ENCODE measurements at regions not wholly inside any gene's neighbourhood (a gene's known extent, or its start where the extent isn't known, plus 50 kb on each side); places are given as distances from the start of the nearest gene placed in this dataset.

DNA sequence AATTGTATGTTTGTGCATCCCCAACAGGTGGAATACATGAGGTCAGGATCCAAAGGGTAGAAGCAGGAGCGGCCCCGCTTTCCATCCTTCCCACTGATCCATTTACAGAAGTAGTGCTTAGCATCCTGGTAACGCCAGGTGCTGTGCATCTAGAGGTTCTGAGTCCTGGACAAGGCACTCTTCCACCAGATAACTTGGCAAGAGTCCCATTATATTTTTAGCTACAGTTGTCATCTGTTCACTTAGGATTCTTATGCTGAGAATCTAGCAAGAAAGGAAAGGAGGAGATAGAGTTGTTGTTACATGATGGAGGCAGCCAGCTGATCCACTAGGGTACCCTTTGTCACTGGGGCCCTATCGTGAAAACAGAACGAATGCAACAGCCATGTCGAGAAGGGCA, 389.5 kb upstream of the ZNF507 start:
- Histone ChIP-seq H3K4me3 (no peak overlapping the region), H3K4me1 (peaks cover 0 to under 1% (median 0%) of the 10 kb centered on the region in 4 donors), H3K36me3 (no peaks in the 10 kb centered on the region), H3K27me3 (no peaks in the 10 kb centered on the region), H3K27ac (no peak overlapping the region), H3K9me3 (no peaks in the 10 kb centered on the region)
- TF ChIP-seq POLR2A (IDR thresholded peaks at IDR 0.05) (no peak), POLR2AphosphoS5 (IDR thresholded peaks at IDR 0.05) (no peak), EP300 (IDR thresholded peaks at IDR 0.05) (no peak)
- TF ChIP-seq, protein P1, sequence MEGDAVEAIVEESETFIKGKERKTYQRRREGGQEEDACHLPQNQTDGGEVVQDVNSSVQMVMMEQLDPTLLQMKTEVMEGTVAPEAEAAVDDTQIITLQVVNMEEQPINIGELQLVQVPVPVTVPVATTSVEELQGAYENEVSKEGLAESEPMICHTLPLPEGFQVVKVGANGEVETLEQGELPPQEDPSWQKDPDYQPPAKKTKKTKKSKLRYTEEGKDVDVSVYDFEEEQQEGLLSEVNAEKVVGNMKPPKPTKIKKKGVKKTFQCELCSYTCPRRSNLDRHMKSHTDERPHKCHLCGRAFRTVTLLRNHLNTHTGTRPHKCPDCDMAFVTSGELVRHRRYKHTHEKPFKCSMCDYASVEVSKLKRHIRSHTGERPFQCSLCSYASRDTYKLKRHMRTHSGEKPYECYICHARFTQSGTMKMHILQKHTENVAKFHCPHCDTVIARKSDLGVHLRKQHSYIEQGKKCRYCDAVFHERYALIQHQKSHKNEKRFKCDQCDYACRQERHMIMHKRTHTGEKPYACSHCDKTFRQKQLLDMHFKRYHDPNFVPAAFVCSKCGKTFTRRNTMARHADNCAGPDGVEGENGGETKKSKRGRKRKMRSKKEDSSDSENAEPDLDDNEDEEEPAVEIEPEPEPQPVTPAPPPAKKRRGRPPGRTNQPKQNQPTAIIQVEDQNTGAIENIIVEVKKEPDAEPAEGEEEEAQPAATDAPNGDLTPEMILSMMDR (IDR thresholded peaks at IDR 0.05) = no peak
- DNase-seq (no peak), ATAC-seq (ENCODE audit: low FRiP score in 2 of 2) (no peak)
- 90 to 92% methylated on average over 6 of the region's 6 CpGs for WGBS, 2 donors

DNA sequence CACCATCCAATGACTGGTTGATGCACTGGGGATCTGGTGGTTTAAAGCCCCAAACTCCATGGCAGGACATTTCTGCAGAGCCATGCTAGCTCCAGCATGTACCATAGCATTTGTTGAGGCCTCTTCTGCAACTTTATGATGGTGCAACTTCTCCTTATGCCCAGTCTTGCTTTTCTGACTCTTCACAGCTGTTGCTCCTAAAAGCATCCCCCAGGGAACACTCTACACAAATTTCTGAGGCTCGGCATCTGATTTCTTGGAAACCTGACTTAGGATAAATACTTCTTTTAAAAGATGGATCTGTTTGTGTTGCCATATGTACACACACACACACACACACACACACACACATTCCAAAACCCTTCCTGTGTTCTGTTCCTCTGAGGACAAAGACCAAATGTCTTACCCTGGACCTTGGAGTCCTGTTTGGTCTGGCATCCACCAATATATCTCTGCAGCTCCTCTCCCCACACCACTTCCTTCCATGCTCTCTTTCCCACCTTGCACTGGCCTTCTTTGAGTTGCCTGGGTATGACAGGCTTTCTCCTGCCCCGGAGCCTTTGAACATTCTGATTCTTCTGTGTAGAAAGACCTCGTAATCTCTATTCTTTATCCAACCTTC, 388.5 kb upstream of the ZNF507 start:
- H3K4me3 ChIP-seq = no peak overlapping the region
- no peak for TF ChIP-seq POLR2A (IDR thresholded peaks at IDR 0.05)
- TF ChIP-seq EP300 (IDR thresholded peaks at IDR 0.05) = no peak
- TF ChIP-seq, protein P1 (IDR thresholded peaks at IDR 0.05) = no peak
- TF ChIP-seq POLR2AphosphoS5 (IDR thresholded peaks at IDR 0.05) = no peak
- WGBS, 2 donors = 80 to 84% methylated on average over 3 of the region's 3 CpGs
- no peaks in the 10 kb centered on the region for H3K36me3 ChIP-seq
- DNase-seq (no peak), ATAC-seq (ENCODE audit: low FRiP score in 2 of 2) (no peak)
- no peak overlapping the region for H3K27ac ChIP-seq
- H3K4me1 ChIP-seq = peaks cover 0 to 5% (median 0%) of the 10 kb centered on the region in 4 donors
- no peaks in the 10 kb centered on the region for H3K27me3 ChIP-seq
- H3K9me3 ChIP-seq = no peaks in the 10 kb centered on the region

DNA sequence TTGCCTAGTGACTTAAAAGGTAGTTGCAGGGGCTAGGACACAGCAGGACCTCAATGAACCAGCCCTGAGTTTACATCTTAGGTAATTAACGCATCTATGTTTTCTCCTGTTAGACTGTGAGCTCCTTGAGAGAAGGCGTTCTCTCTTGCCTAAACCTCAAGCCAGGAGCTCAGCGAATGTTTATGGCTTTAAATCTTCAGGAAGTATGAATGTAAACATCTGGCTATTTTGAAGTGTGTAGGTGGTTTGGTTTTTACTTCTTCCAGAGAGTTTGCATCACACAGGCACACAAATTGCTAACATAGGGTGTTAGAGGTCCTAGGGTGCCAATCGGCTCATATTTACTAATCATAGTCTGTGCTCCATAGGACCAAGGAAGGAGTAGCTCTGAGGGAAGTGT, 387.7 kb upstream of the ZNF507 start:
- H3K36me3 ChIP-seq = no peaks in the 10 kb centered on the region
- ATAC-seq (ENCODE audit: low FRiP score in 2 of 2) (no peak), DNase-seq (no peak)
- H3K4me3 ChIP-seq = no peak overlapping the region
- peaks cover 1 to 10% (median 4%) of the 10 kb centered on the region in 4 donors for H3K4me1 ChIP-seq
- TF ChIP-seq EP300 (IDR thresholded peaks at IDR 0.05) (no peak), POLR2AphosphoS5 (IDR thresholded peaks at IDR 0.05) (no peak), POLR2A (IDR thresholded peaks at IDR 0.05) (no peak)
- TF ChIP-seq, protein P1 (IDR thresholded peaks at IDR 0.05) = no peak
- no peaks in the 10 kb centered on the region for H3K27me3 ChIP-seq
- no peaks in the 10 kb centered on the region for H3K9me3 ChIP-seq
- no peak overlapping the region for H3K27ac ChIP-seq
- WGBS, 2 donors = 55 to 62% methylated on average over 4 of the region's 4 CpGs

DNA sequence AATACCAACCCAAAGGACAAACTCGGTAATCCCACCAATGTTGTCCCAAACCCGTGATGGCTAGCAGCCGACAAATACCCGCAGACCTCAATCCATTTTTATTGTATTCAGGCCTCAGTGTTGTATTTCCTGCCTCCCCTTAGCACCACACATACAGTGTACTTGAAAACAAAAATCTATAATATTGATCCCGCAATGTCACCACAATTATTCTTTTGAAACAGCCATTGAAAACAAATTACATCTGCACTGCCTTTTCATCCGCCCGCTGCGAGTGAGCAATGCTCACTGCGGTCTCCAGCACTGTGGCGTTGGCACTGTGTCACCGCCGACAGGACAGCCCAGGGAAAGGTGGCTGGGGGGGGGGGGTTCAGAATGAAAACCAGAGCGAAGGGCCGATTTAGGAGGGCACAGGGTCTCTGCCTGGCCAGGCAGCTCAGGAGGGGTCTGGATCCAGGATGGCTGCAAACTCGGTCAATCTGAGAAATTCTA, 385.8 kb upstream of the ZNF507 start:
- no peak for ATAC-seq (ENCODE audit: low FRiP score in 2 of 2)
- H3K27ac ChIP-seq = no peak overlapping the region
- H3K4me3 ChIP-seq = no peak overlapping the region
- no peaks in the 10 kb centered on the region for H3K36me3 ChIP-seq
- peak in 1 of 2 donors; percentile 25 for DNase-seq
- H3K4me1 ChIP-seq = peaks cover 6 to 12% (median 7%) of the 10 kb centered on the region in 4 donors
- 95 to 98% methylated on average over 15 of the region's 15 CpGs for WGBS, 2 donors
- H3K27me3 ChIP-seq = no peaks in the 10 kb centered on the region
- TF ChIP-seq, protein P1 (IDR thresholded peaks at IDR 0.05) = no peak
- TF ChIP-seq EP300 (IDR thresholded peaks at IDR 0.05) (no peak), POLR2A (IDR thresholded peaks at IDR 0.05) (no peak), POLR2AphosphoS5 (IDR thresholded peaks at IDR 0.05) (no peak)
- no peaks in the 10 kb centered on the region for H3K9me3 ChIP-seq

DNA sequence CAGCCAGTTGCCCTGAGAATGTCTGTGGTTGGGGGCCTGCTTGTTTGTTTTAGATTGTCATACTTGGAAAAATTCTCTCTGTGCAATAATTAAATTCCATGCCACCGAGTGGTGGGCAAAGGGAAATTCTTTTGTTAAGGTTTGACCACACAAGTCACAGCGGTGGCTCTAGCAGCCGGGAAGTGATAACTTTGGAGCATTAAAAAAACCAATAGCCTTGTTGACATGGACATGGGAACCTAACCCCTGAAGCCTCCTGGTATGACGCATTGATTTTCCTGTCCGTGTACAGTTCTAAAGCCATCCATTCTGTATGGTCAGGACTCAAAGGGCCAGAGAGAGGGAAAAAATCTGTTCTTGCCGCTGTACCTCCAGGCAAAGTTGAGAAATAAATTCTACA, 384.9 kb upstream of the ZNF507 start:
- 79% methylated on average over 6 of the region's 6 CpGs for WGBS, 2 donors
- Histone ChIP-seq H3K27ac (no peak overlapping the region), H3K36me3 (no peaks in the 10 kb centered on the region), H3K4me3 (no peak overlapping the region), H3K27me3 (no peaks in the 10 kb centered on the region), H3K9me3 (no peaks in the 10 kb centered on the region), H3K4me1 (peaks cover 6 to 12% (median 7%) of the 10 kb centered on the region in 4 donors)
- DNase-seq (no peak), ATAC-seq (ENCODE audit: low FRiP score in 2 of 2) (no peak)
- TF ChIP-seq POLR2A (IDR thresholded peaks at IDR 0.05) (no peak), POLR2AphosphoS5 (IDR thresholded peaks at IDR 0.05) (no peak), EP300 (IDR thresholded peaks at IDR 0.05) (no peak)
- TF ChIP-seq, protein P1 (IDR thresholded peaks at IDR 0.05) = no peak

All from upper lobe of left lung (tissue), 6 donors.